ENCODE measurements at regions not wholly inside any gene's neighbourhood (a gene's known extent, or its start where the extent isn't known, plus 50 kb on each side); places are given as distances from the start of the nearest gene placed in this dataset.

DNA sequence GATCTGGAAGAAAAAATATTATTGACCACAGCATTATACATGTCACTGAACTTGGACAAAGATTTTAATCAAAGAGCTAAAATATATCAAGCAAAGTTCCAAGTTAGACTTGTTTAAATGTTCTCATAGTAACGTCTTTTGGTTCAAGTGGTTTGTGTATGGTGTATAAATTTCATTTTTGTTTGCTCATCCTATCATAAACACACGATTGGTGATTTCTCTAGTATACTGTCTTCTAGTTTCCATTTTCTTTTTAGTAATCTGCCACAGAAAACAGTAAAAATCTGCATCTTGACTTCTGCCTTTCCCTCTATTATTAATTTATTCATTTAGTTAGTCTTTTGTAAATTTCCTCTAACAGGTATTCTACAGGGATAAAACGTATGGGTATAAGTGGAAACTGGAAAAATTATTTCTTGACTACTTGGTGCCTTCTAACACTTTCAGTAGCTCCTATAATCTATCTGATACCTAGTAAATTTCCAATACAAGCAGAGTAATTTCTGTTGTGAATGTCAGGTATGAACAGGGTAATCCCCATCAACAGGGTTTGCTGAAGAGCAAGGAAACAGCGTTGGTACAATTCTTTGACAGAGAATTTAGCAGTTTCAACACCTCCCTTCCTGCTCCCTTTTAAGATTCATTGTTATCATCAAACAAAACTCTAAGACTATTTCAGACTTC is 268.0 kb downstream of the PTPRC start:
- no peak for DNase-seq

DNA sequence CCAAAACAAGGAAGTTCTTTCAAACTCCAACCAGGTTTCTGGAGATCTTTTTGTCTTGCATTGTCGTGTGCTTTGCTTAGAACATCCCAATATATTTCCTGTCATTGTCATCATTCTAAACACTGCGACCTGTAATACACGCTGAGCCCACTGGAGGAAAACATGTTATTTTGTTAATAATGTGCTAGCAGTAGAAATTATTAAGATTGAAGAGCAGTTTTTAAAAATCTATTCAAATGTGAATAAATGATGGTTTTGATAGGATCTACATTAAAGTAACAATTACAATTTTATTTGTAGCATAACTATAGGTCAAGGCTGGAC is 268.5 kb downstream of the PTPRC start:
- DNase-seq = no peak

DNA sequence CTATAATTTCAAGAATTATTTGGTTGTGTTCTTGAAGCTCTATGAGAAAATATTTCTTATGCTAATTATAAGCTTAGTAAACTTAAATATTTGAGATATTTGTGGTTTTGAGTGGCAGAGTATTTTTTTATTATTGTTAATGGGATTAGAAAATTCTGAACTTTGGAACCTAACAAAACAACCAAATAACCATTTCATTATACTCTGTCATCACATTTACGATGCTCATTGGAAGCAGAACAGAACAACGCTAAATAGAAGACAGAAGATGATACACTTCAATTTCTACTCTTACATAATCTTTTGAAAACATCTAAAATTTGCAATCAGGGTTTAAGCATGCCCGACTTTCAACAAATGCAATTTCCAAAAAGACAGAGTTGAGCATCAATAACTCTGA is 270.2 kb downstream of the PTPRC start:
- DNase-seq = no peak

DNA sequence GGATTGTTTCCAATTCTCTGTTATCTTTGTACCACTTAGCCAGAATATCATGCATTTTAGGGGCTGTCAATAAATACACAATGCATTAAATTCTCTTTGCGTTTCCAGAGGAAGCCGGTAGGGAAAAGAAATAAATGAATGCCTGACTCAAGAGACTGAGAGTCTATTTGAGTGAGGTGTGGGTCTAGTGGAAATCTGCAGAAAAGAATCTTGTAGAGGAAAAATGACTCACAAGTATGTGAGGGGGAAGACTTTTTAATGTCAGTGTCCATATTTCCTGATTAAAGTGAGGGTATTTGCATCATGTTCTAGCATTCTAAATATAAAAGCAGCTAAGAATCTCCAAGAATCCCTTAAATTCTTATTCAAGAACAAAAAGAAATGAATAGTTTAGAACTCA is 271.1 kb downstream of the PTPRC start:
- DNase-seq = no peak

DNA sequence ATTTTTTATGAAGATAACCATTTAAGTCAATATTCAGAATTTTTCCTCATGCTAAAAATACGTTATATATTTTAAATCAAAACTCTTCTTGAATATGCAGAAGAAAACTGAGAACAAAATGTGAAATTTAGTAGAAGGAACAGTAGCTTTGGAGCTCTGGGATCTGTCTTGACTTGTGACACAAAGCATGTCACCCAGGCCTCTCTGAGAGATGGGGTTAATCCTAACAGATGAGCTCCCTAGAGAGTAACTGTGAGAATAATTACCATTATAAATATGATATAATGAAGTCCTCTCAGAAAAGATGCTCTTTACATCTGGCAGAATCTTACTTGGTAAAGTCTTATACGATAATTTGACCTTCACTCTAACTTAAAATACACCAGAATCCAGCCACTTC is 272.0 kb downstream of the PTPRC start:
- DNase-seq = no peak

DNA sequence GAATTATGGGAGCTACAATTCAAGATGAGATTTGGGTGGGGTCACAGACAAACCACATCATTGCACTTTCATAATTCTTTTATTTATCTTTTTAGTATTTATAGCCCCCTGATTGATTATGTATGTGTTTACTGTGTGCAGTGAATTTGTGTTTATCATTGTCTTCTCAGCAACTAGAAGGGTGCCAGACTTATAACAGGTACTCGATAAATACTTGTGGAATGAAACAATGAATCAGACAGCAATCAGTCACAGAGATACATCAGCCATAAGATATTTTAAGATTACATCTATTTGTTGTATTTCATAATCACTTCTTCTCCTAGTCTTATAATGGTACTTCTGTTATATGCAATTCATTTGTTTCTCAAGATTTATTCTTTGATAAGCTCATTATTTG is 273.2 kb downstream of the PTPRC start:
- no peak for DNase-seq

DNA sequence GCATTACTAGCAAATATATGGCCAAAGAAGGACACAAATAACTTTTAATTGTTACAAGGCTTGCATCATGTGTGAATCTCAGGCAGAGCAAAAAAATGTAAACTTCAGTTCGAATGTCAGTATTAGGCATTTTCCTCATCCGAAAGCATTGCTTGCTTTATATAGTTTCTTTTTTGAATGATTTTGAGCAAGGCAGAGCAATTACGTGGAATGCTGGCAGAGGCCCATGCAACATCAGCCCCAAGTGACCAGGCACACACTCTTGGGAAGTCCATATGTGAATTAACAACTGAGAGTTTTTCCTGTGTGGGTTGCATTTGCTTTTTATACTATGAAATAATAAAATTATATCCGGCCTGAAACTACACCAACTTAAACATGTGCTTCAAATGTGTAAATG is 274.8 kb downstream of the PTPRC start:
- no peak for DNase-seq

DNA sequence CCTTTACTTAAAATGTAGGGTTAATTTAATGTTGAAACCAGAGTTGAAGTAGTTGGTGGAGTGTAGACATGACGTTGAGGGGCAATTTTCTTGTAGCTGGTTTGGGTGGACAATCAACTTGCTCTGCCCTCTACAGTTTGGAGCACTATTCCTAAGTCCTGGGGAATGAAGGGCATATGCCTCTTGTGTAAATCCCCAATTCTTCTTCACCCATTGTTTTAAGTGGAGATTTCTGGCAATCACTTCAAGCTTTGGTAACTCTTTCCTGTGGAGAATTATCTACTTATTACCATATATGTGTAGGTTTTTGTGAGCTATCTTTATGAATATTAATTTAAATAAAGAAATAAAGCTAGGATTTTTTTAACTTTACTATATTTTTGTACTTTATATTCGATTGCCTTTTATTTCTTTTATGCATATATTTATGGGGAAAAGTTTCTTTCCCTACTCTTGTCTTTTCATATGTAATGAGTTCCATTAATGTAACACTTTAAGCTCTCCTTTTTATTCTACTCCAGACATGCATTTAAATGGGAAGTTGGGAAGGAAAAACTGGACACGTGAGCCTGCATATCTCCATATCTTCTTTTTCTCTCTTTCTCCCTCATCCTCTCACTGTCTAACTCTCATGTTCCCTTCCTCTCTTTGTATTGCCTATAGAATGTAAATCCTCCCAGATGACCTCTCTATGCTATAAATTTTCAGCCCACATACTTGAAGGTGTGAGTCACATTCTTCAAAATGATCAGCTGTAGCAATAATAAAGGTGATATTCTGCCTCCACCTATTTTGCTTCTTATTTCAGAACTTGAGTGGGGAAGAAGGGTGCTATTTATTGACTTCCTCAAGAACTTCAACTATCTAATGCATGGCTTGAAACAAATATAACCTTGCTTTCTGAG is 276.7 kb downstream of the PTPRC start:
- no peak for DNase-seq

DNA sequence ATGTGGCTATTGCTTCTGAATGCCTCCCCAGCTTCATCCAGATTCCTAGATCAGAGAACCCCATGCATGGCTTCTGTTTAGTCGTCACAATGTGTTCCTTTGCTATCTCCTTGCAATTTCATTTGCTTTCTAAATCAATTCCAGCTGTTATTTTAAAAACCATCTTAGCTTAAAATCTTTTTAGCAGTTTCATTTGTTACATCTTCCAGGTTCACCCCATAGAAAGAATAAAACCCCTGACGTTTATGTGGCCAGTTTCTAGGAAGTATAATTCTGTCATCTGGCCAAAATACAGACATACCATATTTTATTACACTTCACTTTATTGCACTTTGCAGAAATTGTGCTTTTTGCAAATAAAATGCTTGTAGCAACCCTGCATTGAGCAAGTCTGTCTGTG is 278.4 kb downstream of the PTPRC start:
- DNase-seq = no peak

DNA sequence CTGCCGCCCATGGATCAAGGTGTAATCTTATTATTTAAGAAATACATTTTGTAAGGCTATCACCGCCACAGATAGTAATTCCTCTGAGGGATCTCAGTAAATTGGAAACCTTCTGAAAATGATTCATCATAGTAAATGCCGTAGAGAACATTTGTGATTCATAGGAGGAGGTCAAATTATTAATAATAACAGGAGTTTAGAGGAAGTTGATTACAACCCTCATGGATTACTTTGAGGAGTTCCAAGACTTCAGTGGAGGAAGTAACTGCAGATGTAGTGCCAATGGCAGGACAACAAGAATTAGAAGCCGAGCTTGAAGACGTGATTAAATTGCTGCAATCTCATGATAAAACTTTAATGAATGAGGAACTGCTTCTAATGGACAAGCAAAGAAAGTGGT is 280.1 kb downstream of the PTPRC start:
- no peak for DNase-seq

DNA sequence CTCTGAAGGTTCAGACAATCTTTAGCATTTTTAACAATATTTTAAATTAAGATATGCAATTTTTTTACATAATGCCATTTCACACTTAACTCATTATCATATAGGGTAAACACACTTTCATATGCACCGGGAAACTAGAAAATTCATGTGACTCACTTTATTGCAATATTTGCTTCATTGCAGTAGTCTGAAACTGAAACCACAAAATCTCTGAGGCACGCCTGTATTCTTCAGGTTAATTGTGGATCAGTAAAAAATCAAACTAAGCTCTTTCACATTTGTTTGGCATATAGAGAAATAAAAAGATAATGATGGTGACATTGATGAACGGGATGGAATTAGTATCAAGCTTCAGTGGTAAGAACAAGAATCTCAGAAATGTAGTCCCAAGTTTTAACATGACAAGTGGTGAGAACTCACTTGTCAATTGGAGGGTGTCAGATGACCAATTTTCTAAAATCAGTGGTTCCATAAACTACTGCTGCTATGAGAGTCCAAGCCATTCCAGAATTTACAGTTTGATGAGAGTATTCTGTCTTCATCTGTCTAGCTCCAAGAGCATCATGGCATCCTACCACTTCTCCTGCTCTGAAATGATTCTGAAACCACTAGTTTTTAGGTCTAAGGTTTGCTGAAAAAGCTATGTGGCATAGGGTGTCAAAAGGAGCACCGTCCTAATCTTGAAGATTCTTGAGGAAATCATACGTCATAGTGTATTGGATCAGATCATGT is 281.0 kb downstream of the PTPRC start:
- no peak for DNase-seq

DNA sequence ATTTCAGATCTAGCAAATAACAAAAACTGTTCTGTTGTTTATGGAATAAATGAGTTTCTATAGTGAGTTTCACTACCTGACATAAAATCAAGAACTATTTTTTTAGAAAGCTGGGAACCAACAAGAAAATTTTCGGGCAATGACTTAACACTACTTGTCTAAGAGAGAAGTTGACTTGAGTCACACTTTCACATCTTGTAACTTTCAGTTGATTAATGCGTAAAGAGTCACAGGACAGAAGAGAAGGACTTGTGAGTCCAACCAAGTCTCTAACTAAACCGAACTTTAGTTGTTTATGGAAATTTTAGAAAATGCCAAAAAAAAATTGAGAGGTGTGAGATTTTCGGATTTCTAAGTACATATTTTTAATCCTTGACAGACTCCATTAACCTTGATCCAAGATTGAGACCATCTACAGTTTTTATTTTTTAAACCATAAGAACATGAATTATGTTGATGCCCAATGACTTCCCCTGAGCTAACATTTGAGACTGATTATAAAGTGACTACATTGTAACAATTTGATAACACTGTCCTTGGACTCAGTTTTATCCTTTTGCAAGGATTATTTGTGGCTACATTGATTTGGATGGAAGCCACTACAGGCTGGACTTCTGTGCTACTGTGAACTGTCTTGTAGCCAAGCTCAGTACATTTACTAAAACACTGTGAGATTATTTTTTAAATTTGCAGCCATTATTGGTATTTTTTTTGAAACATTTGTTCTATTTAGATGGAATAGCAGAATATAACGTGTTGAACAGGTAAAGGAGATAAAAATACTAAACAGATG is 284.0 kb downstream of the PTPRC start:
- no peak for DNase-seq

DNA sequence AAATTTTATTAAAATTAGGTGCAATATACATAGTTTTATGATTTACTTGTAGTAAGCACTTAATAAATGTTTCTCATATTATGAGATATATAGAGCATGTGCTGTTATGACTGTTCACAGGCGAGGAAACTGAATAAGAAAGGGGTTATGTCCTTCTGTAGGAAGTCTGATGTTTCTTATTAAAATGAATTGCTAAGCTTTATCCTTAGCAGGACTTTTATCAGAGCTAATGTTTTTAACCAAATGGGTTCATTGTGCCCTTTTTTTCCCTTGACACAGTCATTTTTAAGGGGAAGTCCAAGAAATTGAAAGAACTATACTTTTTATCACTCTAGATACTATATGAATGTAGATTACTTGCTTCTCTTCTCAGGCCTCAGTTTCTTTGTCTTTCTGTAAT is 285.2 kb downstream of the PTPRC start:
- DNase-seq = no peak

DNA sequence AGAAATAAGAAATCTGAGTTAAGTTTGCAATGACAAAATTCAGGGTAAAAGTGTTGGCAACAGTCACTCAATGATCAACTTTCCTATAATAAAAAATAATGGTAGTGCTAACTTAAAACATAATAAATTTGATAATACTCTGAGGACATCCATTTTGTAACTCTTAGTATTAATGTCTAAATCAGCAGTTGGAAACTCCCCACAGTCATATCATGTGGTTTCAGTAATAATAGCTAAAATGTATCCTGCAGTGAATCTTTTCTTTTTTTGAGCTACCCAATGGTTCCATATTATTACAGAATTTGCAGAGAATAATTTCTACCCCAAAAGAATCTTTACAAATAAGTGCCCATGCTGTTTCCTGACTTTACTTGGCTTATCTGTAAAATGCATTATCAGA is 286.7 kb downstream of the PTPRC start:
- no peak for DNase-seq

DNA sequence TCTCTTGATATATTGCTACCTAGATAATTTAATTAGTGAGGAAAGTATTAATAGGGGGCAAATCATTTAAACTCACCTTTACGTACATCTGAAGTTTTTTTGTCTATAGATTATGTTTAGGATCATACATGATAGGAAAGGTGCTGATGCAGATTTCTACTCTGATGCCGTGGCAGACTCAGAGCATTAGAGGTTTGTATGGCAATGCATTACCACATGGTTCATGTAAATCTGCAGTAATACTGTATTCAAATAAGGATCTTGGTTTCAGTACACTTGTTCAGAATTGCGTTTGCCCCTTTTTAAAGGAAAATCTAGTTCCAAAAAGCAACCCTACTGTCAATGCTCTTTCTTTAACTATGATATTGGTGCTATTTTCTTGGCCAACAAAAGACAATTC is 288.3 kb downstream of the PTPRC start:
- DNase-seq = no peak

DNA sequence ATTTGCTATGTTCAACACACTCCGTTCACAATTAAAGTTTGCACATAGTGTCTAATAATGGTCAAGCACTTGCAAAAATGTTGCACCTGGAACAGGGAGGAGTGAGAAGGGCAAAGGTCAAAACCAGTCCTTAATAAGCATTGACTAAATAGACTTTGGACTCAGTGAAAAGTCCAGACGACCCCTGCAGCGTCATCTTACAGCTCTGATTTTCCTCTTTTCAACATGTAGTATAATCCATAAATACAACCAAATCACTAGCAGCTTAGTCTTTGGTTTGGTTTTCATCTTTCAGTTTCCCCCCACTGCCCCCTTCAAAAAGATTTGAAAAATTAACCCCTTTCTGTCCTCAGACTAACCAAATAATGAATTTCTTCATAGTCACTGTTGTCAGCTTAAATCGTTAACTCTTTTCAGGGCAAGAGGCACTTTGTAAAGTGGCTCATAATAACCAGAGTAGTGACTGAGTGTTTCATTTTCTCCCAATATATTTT is 290.3 kb downstream of the PTPRC start:
- DNase-seq = no peak

DNA sequence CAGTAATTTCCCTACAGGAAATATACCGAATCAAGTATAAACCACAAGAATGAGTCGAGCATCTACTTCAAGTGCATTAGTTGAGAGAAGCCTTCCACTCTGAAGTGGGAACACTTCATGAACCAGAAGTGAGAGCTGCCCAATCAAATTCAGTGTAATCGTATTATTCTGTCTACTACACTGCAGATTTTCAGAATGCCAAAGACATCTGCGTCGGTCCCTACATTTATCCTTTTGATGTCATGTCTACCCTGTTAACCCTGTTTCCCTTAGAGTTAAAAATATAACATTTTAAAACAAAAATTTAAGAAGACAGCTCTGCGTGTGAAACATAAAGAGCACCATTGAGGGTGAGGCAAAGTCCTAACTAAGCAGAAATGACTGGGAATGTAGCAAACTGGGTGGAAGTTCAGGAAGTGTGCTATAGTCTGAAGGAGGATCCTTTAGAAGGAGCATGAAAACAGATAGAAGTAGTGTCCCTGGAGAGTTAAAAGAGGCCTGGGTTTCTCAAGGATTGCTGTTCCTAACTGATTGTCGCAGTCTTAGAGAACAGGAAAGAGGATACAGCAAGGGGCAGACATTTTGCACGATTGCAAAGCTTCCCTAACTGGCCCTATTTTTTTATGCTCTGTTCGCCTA is 291.2 kb downstream of the PTPRC start:
- peak in 1 of 3 experiments; percentile 42 for DNase-seq

DNA sequence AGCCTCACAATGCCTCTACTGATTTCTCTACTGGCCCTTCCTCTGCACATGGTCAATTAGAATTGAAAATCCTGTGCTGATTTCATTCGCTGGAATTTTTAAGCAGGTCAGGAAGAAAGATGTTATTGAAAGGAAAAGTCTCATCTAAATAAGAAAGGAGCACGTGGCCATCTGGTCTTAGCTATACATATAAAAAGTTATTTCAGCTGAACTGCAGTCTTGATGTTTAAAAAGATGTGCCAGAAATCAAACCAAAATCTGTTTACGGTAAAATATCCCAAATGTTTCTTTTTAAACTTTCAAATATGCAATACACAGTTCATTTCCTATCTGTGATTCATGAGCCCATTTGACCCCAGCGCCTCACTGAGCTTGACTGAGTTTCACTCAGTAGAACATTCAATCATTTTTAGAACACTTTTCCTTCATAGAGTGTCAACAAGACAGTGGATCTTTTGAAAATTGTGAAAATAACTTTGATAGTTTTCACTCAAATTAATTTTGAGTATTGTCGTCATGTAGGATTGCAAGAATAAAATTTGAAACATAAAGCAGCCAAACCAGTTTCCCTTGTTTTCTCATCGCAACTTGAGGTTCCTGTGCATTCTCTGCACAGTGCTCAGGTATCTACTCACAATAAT is 293.6 kb downstream of the PTPRC start:
- DNase-seq = peak in 2 of 3 experiments; percentile 21 to 44

DNA sequence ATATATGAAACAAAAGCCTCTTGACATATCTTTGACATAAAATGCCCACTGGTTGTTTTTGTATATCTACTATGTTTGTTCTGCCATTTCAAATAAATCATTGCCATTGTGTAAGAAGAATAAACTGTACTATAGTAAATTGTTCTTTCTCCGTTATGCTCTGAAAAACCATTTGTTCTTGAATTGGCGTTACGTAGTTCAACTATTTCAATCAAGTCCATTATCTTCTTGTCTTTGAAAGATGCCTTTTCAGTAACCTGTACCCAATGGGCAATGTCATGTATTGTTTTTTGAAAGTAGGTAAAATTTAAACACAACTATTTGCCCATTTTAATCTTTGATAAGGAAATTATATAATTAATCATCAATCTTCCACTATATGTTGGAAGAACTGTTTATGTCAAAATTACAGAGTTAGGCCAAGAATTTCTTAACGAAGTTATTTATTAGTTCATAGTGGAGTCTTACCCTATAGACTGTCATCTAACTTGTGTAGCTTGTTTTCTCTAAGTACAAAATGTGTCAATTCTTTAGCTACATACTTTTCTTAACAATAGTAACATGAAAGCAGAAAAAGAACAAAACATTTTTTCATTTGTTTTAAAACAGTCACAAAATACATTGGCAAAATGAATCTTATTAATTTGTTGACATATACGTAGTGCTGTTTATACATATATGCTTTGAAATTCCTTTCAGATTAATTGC is 294.8 kb downstream of the PTPRC start:
- peak in 1 of 3 experiments; percentile 25 for DNase-seq

DNA sequence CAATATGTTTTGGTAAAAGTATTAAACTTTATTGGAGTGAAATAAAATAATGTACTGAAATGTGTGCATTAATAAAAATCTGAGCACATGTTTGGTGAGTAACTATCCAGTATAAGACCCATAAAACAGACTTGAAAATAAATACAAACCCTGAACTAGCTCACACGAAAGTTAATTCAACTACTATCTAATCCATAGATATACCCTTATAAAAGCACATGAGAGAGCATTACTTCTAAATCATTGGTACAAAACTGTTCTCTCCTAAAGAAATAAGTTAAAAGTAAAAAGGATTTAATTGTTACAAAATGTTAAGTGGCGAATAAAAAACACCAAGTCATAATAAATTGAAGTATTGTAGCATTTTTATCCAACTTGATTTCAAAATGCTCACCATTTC is 295.6 kb downstream of the PTPRC start:
- DNase-seq = no peak

DNA sequence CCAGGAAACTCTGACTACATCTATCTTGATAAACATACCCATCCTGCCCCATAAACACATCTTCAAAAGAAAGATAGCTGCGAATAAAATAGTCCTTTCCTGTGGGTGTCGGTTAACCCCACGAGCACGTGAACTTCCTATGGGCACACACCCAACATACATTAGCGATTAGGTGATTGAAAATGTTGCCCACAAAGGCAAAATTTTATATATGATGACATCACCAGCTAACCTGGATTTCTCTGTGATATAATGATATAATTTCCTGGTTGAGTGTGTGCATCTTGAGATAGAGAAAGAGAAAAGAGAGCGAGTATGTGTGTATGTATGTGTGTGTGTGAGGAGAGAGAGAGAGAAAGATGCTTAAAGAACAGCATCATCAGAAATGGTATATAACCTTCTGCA is 296.1 kb downstream of the PTPRC start:
- DNase-seq = peak in 2 of 3 experiments; percentile 67 to 88
